ENCODE measurements at regions not wholly inside any gene's neighbourhood (a gene's known extent, or its start where the extent isn't known, plus 50 kb on each side); places are given as distances from the start of the nearest gene placed in this dataset.

- Histone ChIP-seq H3K27ac (no peak overlapping the region), H3K9me3 (peaks cover 0 to 12% (median 0%) of the 10 kb centered on the region in 3 donors), H3K27me3 (no peaks in the 10 kb centered on the region), H3K4me1 (no peaks in the 10 kb centered on the region), H3K36me3 (replicated peaks in 1 of 2; ENCODE audit: insufficient read depth in 1 of 2, low read depth in 2 of 2) (no peaks in the 10 kb centered on the region), H3K4me3 (no peak overlapping the region)
- WGBS, 2 donors = 76 to 79% methylated on average over 8 of the region's 8 CpGs
- TF ChIP-seq CTCF (IDR thresholded peaks at IDR 0.05) (no peak), POLR2A (IDR thresholded peaks at IDR 0.05) (no peak)
- ATAC-seq (no peak), DNase-seq (no peak)
- intact Hi-C loops (cut with DNase I) = no loop called here
These were observed 153.2 kb downstream of the MAFB start for GRCh38 chr20:40535816-40536215.

GRCh38 chr20:40532103-40532502 is 156.9 kb downstream of the MAFB start:
- H3K27me3 ChIP-seq = no peaks in the 10 kb centered on the region
- 47 to 51% methylated on average over 4 of the region's 4 CpGs for WGBS, 2 donors
- intact Hi-C loops (cut with DNase I) = no loop called here
- H3K36me3 ChIP-seq (replicated peaks in 1 of 2; ENCODE audit: insufficient read depth in 1 of 2, low read depth in 2 of 2) = no peaks in the 10 kb centered on the region
- peaks cover 0 to 12% (median 0%) of the 10 kb centered on the region in 3 donors for H3K9me3 ChIP-seq
- ATAC-seq (no peak), DNase-seq (no peak)
- H3K4me3 ChIP-seq = no peak overlapping the region
- TF ChIP-seq POLR2A (IDR thresholded peaks at IDR 0.05) (no peak), CTCF (IDR thresholded peaks at IDR 0.05) (no peak)
- no peaks in the 10 kb centered on the region for H3K4me1 ChIP-seq
- H3K27ac ChIP-seq = no peak overlapping the region

GRCh38 chr20:40525351-40525750 is 163.7 kb downstream of the MAFB start:
- Histone ChIP-seq H3K27me3 (no peaks in the 10 kb centered on the region), H3K4me1 (no peaks in the 10 kb centered on the region), H3K36me3 (replicated peaks in 1 of 2; ENCODE audit: insufficient read depth in 1 of 2, low read depth in 2 of 2) (no peaks in the 10 kb centered on the region), H3K27ac (no peak overlapping the region), H3K9me3 (peaks cover 0 to 6% (median 0%) of the 10 kb centered on the region in 3 donors), H3K4me3 (no peak overlapping the region)
- TF ChIP-seq CTCF (IDR thresholded peaks at IDR 0.05) (no peak), POLR2A (IDR thresholded peaks at IDR 0.05) (no peak)
- 61 to 69% methylated on average over 4 of the region's 4 CpGs for WGBS, 2 donors
- no peak for ATAC-seq
- no peak for DNase-seq
- intact Hi-C loops (cut with DNase I) = no loop called here

- TF ChIP-seq CTCF (IDR thresholded peaks at IDR 0.05) = no peak
- no peaks in the 10 kb centered on the region for H3K36me3 ChIP-seq (replicated peaks in 1 of 2; ENCODE audit: insufficient read depth in 1 of 2, low read depth in 2 of 2)
- 87 to 91% methylated on average over 2 of the region's 2 CpGs for WGBS, 2 donors
- H3K4me3 ChIP-seq = no peak overlapping the region
- intact Hi-C loops (cut with DNase I) = no loop called here
- ATAC-seq (no peak), DNase-seq (no peak)
- H3K9me3 ChIP-seq = peaks cover 0 to 6% (median 0%) of the 10 kb centered on the region in 3 donors
- no peaks in the 10 kb centered on the region for H3K27me3 ChIP-seq
- H3K4me1 ChIP-seq = no peaks in the 10 kb centered on the region
- H3K27ac ChIP-seq = no peak overlapping the region
These were observed 165.0 kb downstream of the MAFB start for GRCh38 chr20:40524071-40524470.

GRCh38 chr20:40522405-40522804 is 166.6 kb downstream of the MAFB start:
- WGBS, 2 donors = 77 to 83% methylated on average over 1 of the region's 1 CpG
- no peaks in the 10 kb centered on the region for H3K27me3 ChIP-seq
- H3K4me3 ChIP-seq = no peak overlapping the region
- ATAC-seq = no peak
- no peak overlapping the region for H3K27ac ChIP-seq
- intact Hi-C loops (cut with DNase I) = no loop called here
- TF ChIP-seq CTCF (IDR thresholded peaks at IDR 0.05) = no peak
- TF ChIP-seq POLR2A (IDR thresholded peaks at IDR 0.05) = no peak
- no peaks in the 10 kb centered on the region for H3K4me1 ChIP-seq
- DNase-seq = no peak
- H3K9me3 ChIP-seq = peaks cover 0 to 6% (median 0%) of the 10 kb centered on the region in 3 donors
- no peaks in the 10 kb centered on the region for H3K36me3 ChIP-seq (replicated peaks in 1 of 2; ENCODE audit: insufficient read depth in 1 of 2, low read depth in 2 of 2)

Measured in body of pancreas (tissue), 4 donors.